Liver (tissue), 8 donors: ENCODE measurements at regions not wholly inside any gene's neighbourhood (a gene's known extent, or its start where the extent isn't known, plus 50 kb on each side); places are given as distances from the start of the nearest gene placed in this dataset.

ENCODE experiments used
- DNase-seq: peaks from one replicate; pipeline ENCODE4 v3.0.0-alpha.2; 2017; ENCODE audit warnings: low spot score
- H3K27ac ChIP-seq, 2 donors: one replicate each; pipeline ENCODE4 v1.7.0; 2013; ENCODE audit warnings: inconsistent platforms in 2 of 2, low read length in 2 of 2, control low read depth in 1 of 2, low read depth in 1 of 2, mild to moderate bottlenecking in 1 of 2
- H3K27me3 ChIP-seq, 4 donors: one replicate each; pipeline versions ENCODE4 v1.6.1 to v1.7.0; 2013; ENCODE audit warnings: low read length in 3 of 4, inconsistent platforms in 1 of 4, mild to moderate bottlenecking in 1 of 4, moderate library complexity in 1 of 4; ENCODE audit not compliant: control insufficient read depth in 4 of 4, insufficient read depth in 4 of 4
- H3K36me3 ChIP-seq, 4 donors: one replicate each; pipeline versions ENCODE4 v1.6.1 to v1.7.0; 2013; ENCODE audit warnings: low read length in 3 of 4, mild to moderate bottlenecking in 3 of 4, low read depth in 1 of 4, moderate library complexity in 1 of 4; ENCODE audit not compliant: control insufficient read depth in 4 of 4, insufficient read depth in 3 of 4
- H3K4me1 ChIP-seq, 4 donors: one replicate each; pipeline versions ENCODE4 v1.6.1 to v1.7.0; 2013; ENCODE audit warnings: low read length in 3 of 4, mild to moderate bottlenecking in 3 of 4, moderate library complexity in 1 of 4; ENCODE audit not compliant: control insufficient read depth in 4 of 4, insufficient read depth in 4 of 4
- H3K4me3 ChIP-seq, 3 donors: one replicate each; pipeline versions ENCODE4 v1.6.1 to v1.7.0; 2013; ENCODE audit warnings: low read length in 3 of 3, control low read depth in 1 of 3, low read depth in 1 of 3, mild to moderate bottlenecking in 1 of 3
- H3K9ac ChIP-seq, 2 donors: one replicate each; pipeline ENCODE4 v1.7.0; 2013; ENCODE audit warnings: low read length in 2 of 2, mild to moderate bottlenecking in 2 of 2, moderate library complexity in 2 of 2, control low read depth in 1 of 2, low read depth in 1 of 2
- H3K9me3 ChIP-seq, 4 donors: one replicate each; pipeline versions ENCODE4 v1.6.1 to v1.7.0; 2013; ENCODE audit warnings: low read length in 3 of 4; ENCODE audit not compliant: control insufficient read depth in 4 of 4
- ATF3 ChIP-seq: IDR thresholded peaks from 2 replicates; pipeline ENCODE4 v1.6.1; 2016; ENCODE audit warnings: antibody characterized with exemption
- CTCF ChIP-seq: fragments of 150-350 bp; IDR thresholded peaks from 2 replicates; pipeline ENCODE4 v1.5.1; 2017; ENCODE audit warnings: improper control_type of control experiment, low read depth, low read length; ENCODE audit not compliant: missing input control
- EGR1 ChIP-seq, 2 donors: IDR thresholded peaks; 2 replicates each; pipeline ENCODE4 v1.6.1; 2016 to 2018; ENCODE audit warnings: antibody characterized with exemption in 2 of 2, low read depth in 2 of 2
- FOXA1 ChIP-seq: IDR thresholded peaks from 2 replicates; pipeline ENCODE4 v1.6.1; 2016; ENCODE audit warnings: antibody characterized with exemption
- FOXA2 ChIP-seq: IDR thresholded peaks from 2 replicates; pipeline ENCODE4 v1.6.1; 2016; ENCODE audit warnings: antibody characterized with exemption
- GABPA ChIP-seq, 2 donors: IDR thresholded peaks in 1 of 2; conservative IDR thresholded peaks in 1 of 2; 2 replicates each; pipeline ENCODE4 v1.6.1; 2016; ENCODE audit warnings: antibody characterized with exemption in 2 of 2, mild to moderate bottlenecking in 1 of 2, moderate library complexity in 1 of 2
- HNF4A ChIP-seq, 2 donors: conservative IDR thresholded peaks; 2 replicates each; pipeline ENCODE4 v1.6.1; 2016; ENCODE audit warnings: antibody characterized with exemption in 2 of 2, mild to moderate bottlenecking in 2 of 2
- HNF4G ChIP-seq: IDR thresholded peaks from 2 replicates; pipeline ENCODE4 v1.6.1; 2016; ENCODE audit warnings: antibody characterized with exemption
- JUND ChIP-seq, 2 donors: IDR thresholded peaks; 2 replicates each; pipeline ENCODE4 v1.6.1; 2016; ENCODE audit warnings: antibody characterized with exemption in 2 of 2
- MAX ChIP-seq: IDR thresholded peaks from 2 replicates; pipeline ENCODE4 v1.6.1; 2016; ENCODE audit warnings: antibody characterized with exemption
- NR2F2 ChIP-seq: IDR thresholded peaks from 2 replicates; pipeline ENCODE4 v1.6.1; 2016; ENCODE audit warnings: antibody characterized with exemption
- RAD21 ChIP-seq, 2 donors: IDR thresholded peaks; 2 replicates each; pipeline ENCODE4 v1.6.1; 2016; ENCODE audit warnings: antibody characterized with exemption in 2 of 2, mild to moderate bottlenecking in 2 of 2
- REST ChIP-seq: IDR thresholded peaks from 2 replicates; pipeline ENCODE4 v1.6.1; 2016; ENCODE audit warnings: antibody characterized with exemption, mild to moderate bottlenecking
- RXRA ChIP-seq, 2 donors: IDR thresholded peaks; 2 replicates each; pipeline ENCODE4 v1.6.1; 2017 to 2018; ENCODE audit warnings: antibody characterized with exemption in 2 of 2, mild to moderate bottlenecking in 1 of 2
- SP1 ChIP-seq: IDR thresholded peaks from 2 replicates; pipeline ENCODE4 v1.6.1; 2018; ENCODE audit warnings: antibody characterized with exemption, mild to moderate bottlenecking
- TAF1 ChIP-seq: conservative IDR thresholded peaks from 2 replicates; pipeline ENCODE4 v1.6.1; 2016; ENCODE audit warnings: antibody characterized with exemption, mild to moderate bottlenecking
- YY1 ChIP-seq: IDR thresholded peaks from 2 replicates; pipeline ENCODE4 v1.6.1; 2016; ENCODE audit warnings: antibody characterized with exemption, mild to moderate bottlenecking
- ZBTB33 ChIP-seq: IDR thresholded peaks from 2 replicates; pipeline ENCODE4 v1.6.1; 2016; ENCODE audit warnings: antibody characterized with exemption
- WGBS: extraction: QIAGEN DNeasy Blood & Tissue Kit; methylation state at CpG from one replicate; pipeline ENCODE4 v1.1.7; 2013; 5-methylcytosine and 5-hydroxymethylcytosine counted together
- donor health status: healthy.
- donor health status: healthy.
- donor health status: healthy.
- donor health status: healthy.
- donor health status: healthy.

GRCh38 chr6:51541847-51542246 is 545.6 kb downstream of the PKHD1 start:
- Histone ChIP-seq H3K4me3 (no peak overlapping the region), H3K9me3 (no peaks in the 10 kb centered on the region), H3K4me1 (no peaks in the 10 kb centered on the region), H3K9ac (no peak overlapping the region), H3K27me3 (peaks cover 0 to 3% (median 0%) of the 10 kb centered on the region in 4 donors), H3K36me3 (no peaks in the 10 kb centered on the region), H3K27ac (no peak overlapping the region)
- WGBS = 37% methylated on average over 7 of the region's 7 CpGs
- no peak for DNase-seq
- TF ChIP-seq NR2F2 (no peak), CTCF (peak; percentile 12), RAD21 (IDR thresholded peaks at IDR 0.05) (peak; percentile 64 to 74), YY1 (no peak), TAF1 (no peak), FOXA1 (no peak), HNF4G (no peak), ATF3 (no peak), JUND (IDR thresholded peaks at IDR 0.05) (no peak), RXRA (IDR thresholded peaks at IDR 0.05) (no peak)

GRCh38 chr6:51542475-51542874 is 544.9 kb downstream of the PKHD1 start:
- Histone ChIP-seq H3K4me3 (no peak overlapping the region), H3K36me3 (no peaks in the 10 kb centered on the region), H3K9me3 (no peaks in the 10 kb centered on the region), H3K4me1 (no peaks in the 10 kb centered on the region), H3K27me3 (peaks cover 0 to 3% (median 0%) of the 10 kb centered on the region in 4 donors), H3K9ac (no peak overlapping the region), H3K27ac (no peak overlapping the region)
- DNase-seq = no peak
- TF ChIP-seq ATF3 = no peak
- TF ChIP-seq ZBTB33 = no peak
- TF ChIP-seq RAD21 (IDR thresholded peaks at IDR 0.05) = no peak
- TF ChIP-seq NR2F2 = no peak
- TF ChIP-seq FOXA2 = no peak
- TF ChIP-seq JUND (IDR thresholded peaks at IDR 0.05) = no peak
- TF ChIP-seq SP1 = no peak
- TF ChIP-seq YY1 = no peak
- no peak for TF ChIP-seq RXRA (IDR thresholded peaks at IDR 0.05)
- TF ChIP-seq HNF4A (conservative IDR thresholded peaks at IDR 0.05) = no peak
- no peak for TF ChIP-seq REST
- no peak for TF ChIP-seq CTCF
- no peak for TF ChIP-seq FOXA1
- no peak for TF ChIP-seq GABPA (IDR thresholded peaks at IDR 0.05 in 1 of 2, conservative IDR thresholded peaks at IDR 0.05 in 1 of 2)
- no peak for TF ChIP-seq MAX
- TF ChIP-seq TAF1 = no peak
- TF ChIP-seq EGR1 (IDR thresholded peaks at IDR 0.05; ENCODE audit: low read depth in 2 of 2) = no peak
- TF ChIP-seq HNF4G = no peak
- WGBS = 73% methylated on average over 4 of the region's 4 CpGs
